A549 (cell line): ENCODE measurements at regions not wholly inside any gene's neighbourhood (a gene's known extent, or its start where the extent isn't known, plus 50 kb on each side); places are given as distances from the start of the nearest gene placed in this dataset.

ENCODE experiments used
- CBX8 ChIP-seq: fragments of 200-600 bp; sonication (generic); IDR thresholded peaks from 2 replicates; pipeline ENCODE4 v1.6.1; 2016
- CHD2 ChIP-seq: fragments of 150-350 bp; IDR thresholded peaks from 2 replicates; pipeline ENCODE4 v1.6.1; 2014; ENCODE audit warnings: low read length; ENCODE audit not compliant: partially characterized antibody
- CHD4 ChIP-seq: fragments of 200-600 bp; sonication (generic); IDR thresholded peaks from 2 replicates; pipeline ENCODE4 v1.6.1; 2016; ENCODE audit warnings: antibody characterized with exemption, mild to moderate bottlenecking, borderline replicate concordance
- CTCF ChIP-seq: fragments of >200 bp; sonication (Bioruptor Twin); formaldehyde crosslinking; IDR thresholded peaks from 3 replicates; pipeline ENCODE4 v1.5.1; 2016
- ESRRA ChIP-seq: fragments of 150-350 bp; IDR thresholded peaks from 2 replicates; pipeline ENCODE4 v1.6.1; 2014; ENCODE audit warnings: mild to moderate bottlenecking, low read length, borderline replicate concordance
- MYC ChIP-seq: IDR thresholded peaks from 2 replicates; pipeline ENCODE4 v1.6.1; 2012; ENCODE audit warnings: mild to moderate bottlenecking, inconsistent platforms, low read length, improper control_type of control experiment, borderline replicate concordance
- POLR2A ChIP-seq: IDR thresholded peaks from 2 replicates; pipeline ENCODE4 v1.6.1; 2012; ENCODE audit warnings: mild to moderate bottlenecking, low read length
- RAD21 ChIP-seq, 2 experiments: fragments of >200 bp in 1 of 2; sonication (Bioruptor Twin) in 1 of 2; formaldehyde crosslinking in 1 of 2; IDR thresholded peaks in 1 of 2; conservative IDR thresholded peaks in 1 of 2; 2 replicates in 1 of 2; 3 replicates in 1 of 2; pipeline ENCODE4 v1.6.1; 2012 to 2018; ENCODE audit warnings: inconsistent platforms in 1 of 2
- SMC3 ChIP-seq: fragments of >200 bp; sonication (Bioruptor Twin); formaldehyde crosslinking; IDR thresholded peaks from 3 replicates; pipeline ENCODE4 v1.6.1; 2018; ENCODE audit warnings: inconsistent platforms
- TP53 ChIP-seq: fragments of 250-450 bp; sonication (Bioruptor Pico); IDR thresholded peaks from 2 replicates; pipeline ENCODE4 v1.5.0; 2021; ENCODE audit warnings: mild to moderate bottlenecking, moderate library complexity
- TF ChIP-seq, protein P1 (sequence below): IDR thresholded peaks from 2 replicates; pipeline ENCODE4 v1.6.1; 2012

DNA sequence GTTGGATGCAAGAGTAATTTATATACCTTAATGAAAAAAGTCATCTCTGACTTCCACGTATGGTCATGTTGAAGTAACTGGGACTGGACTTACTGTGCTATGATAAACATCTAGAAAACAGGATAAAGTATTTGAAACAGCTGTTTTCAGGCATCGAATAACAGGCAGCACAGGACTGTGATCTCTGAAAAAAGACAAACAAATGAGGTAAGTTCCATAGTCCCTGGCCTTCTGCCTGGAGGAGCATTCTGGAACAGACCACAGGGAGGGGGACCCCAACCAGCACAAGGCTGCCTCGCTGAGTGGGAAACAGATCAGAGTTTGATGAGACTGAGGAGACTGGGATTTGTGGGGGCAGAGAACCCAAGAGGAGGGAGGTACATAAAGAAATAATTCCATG is 89.1 kb upstream of the HABP2 start:
- no peak for TF ChIP-seq ESRRA
- no peak for TF ChIP-seq CTCF
- TF ChIP-seq POLR2A: no peak
- no peak for TF ChIP-seq CHD2
- TF ChIP-seq CHD4: no peak
- no peak for TF ChIP-seq MYC
- TF ChIP-seq, protein P1, sequence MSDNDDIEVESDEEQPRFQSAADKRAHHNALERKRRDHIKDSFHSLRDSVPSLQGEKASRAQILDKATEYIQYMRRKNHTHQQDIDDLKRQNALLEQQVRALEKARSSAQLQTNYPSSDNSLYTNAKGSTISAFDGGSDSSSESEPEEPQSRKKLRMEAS: no peak
- no peak for TF ChIP-seq TP53
- TF ChIP-seq SMC3: no peak
- no peak for TF ChIP-seq CBX8
- no peak for TF ChIP-seq RAD21 (conservative IDR thresholded peaks at IDR 0.05 in 1 of 2, IDR thresholded peaks at IDR 0.05 in 1 of 2)
